ENCODE measurements at regions not wholly inside any gene's neighbourhood (a gene's known extent, or its start where the extent isn't known, plus 50 kb on each side); places are given as distances from the start of the nearest gene placed in this dataset.

DNA sequence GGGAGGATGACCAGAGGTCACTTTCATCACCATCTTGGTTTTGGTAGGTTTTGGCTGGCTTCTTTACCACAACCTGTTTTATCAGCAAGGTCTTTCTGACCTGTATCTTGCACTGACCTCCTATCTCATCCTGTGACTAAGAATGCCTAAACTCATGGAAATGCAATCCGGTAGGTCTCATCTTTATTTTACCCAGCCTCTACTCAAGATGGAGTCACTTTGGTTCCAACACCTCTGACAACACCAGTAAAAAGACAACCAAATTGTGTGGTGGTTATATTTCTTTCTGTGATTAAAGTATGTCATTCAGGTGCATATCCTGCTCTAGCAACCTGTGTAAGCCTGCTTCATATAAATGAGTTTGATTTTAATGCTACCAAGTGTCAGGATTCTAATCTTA, 636.7 kb downstream of the PCDH7 start:
- no peaks in the 10 kb centered on the region for H3K9me3 ChIP-seq (ENCODE audit: low read depth)
- H2AFZ ChIP-seq (replicated peaks), result no peak overlapping the region
- TF ChIP-seq, protein P1, sequence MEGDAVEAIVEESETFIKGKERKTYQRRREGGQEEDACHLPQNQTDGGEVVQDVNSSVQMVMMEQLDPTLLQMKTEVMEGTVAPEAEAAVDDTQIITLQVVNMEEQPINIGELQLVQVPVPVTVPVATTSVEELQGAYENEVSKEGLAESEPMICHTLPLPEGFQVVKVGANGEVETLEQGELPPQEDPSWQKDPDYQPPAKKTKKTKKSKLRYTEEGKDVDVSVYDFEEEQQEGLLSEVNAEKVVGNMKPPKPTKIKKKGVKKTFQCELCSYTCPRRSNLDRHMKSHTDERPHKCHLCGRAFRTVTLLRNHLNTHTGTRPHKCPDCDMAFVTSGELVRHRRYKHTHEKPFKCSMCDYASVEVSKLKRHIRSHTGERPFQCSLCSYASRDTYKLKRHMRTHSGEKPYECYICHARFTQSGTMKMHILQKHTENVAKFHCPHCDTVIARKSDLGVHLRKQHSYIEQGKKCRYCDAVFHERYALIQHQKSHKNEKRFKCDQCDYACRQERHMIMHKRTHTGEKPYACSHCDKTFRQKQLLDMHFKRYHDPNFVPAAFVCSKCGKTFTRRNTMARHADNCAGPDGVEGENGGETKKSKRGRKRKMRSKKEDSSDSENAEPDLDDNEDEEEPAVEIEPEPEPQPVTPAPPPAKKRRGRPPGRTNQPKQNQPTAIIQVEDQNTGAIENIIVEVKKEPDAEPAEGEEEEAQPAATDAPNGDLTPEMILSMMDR (IDR thresholded peaks at IDR 0.05), result no peak
- TF ChIP-seq EZH2phosphoT487 (IDR thresholded peaks at IDR 0.05), result no peak
- TF ChIP-seq EZH2 (IDR thresholded peaks at IDR 0.05), result no peak
- H3K9me3 Mint-ChIP-seq, result no peaks in the 10 kb centered on the region
- no peak overlapping the region for H3K27ac Mint-ChIP-seq
- H3K4me3 ChIP-seq, result no peak overlapping the region
- no peak overlapping the region for H3K9ac ChIP-seq
- no peak overlapping the region for H3K4me2 ChIP-seq
- H3K27ac ChIP-seq, result no peak overlapping the region
- no peaks in the 10 kb centered on the region for H3K79me2 ChIP-seq (ENCODE audit: low read depth)
- no peaks in the 10 kb centered on the region for H3K4me1 ChIP-seq
- H3F3A ChIP-seq (ENCODE audit: low read depth), result no peaks in the 10 kb centered on the region
- DNase-seq (ENCODE audit: low spot score), result no peak
- no peaks in the 10 kb centered on the region for H3K36me3 ChIP-seq
- H3K36me3 Mint-ChIP-seq, result no peaks in the 10 kb centered on the region
- H3K27me3 ChIP-seq, result no peaks in the 10 kb centered on the region
- no peaks in the 10 kb centered on the region for H3K27me3 Mint-ChIP-seq (ENCODE audit: insufficient read depth, low read depth)
- H4K20me1 ChIP-seq (ENCODE audit: low read depth), result no peaks in the 10 kb centered on the region
- H3K4me1 Mint-ChIP-seq, result no peaks in the 10 kb centered on the region
- no peak overlapping the region for H3K4me3 Mint-ChIP-seq

DNA sequence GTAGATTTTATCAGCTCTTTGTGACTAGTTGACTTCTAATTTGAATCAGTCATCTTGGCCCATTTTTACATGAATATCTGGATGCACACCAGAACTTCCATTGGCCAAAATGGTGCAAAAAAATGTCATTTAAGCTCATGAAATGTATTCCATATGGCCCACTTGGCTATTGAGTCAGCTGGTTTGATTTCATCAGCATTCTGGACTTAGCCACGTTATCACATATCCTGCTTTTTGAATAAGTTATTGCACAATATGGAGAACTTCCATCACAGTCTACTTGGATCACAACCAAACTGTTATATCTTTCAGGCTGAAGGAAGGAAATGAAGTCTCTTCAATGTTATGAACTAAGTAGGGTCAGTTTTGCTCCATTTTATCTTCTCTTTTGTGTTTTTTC, 640.6 kb downstream of the PCDH7 start:
- Mint-ChIP-seq H3K9me3 (no peaks in the 10 kb centered on the region), H3K27me3 (ENCODE audit: insufficient read depth, low read depth) (no peaks in the 10 kb centered on the region), H3K4me3 (no peak overlapping the region), H3K27ac (no peak overlapping the region), H3K36me3 (no peaks in the 10 kb centered on the region), H3K4me1 (no peaks in the 10 kb centered on the region)
- H2AFZ ChIP-seq (replicated peaks), result no peak overlapping the region
- H3K27ac ChIP-seq, result no peak overlapping the region
- H3K9me3 ChIP-seq (ENCODE audit: low read depth), result no peaks in the 10 kb centered on the region
- no peaks in the 10 kb centered on the region for H3K27me3 ChIP-seq
- H3K4me3 ChIP-seq, result no peak overlapping the region
- no peak for DNase-seq (ENCODE audit: low spot score)
- H3K9ac ChIP-seq, result no peak overlapping the region
- H3K4me1 ChIP-seq, result no peaks in the 10 kb centered on the region
- H3K36me3 ChIP-seq, result no peaks in the 10 kb centered on the region
- H4K20me1 ChIP-seq (ENCODE audit: low read depth), result no peaks in the 10 kb centered on the region
- no peaks in the 10 kb centered on the region for H3F3A ChIP-seq (ENCODE audit: low read depth)
- H3K4me2 ChIP-seq, result no peak overlapping the region
- TF ChIP-seq EZH2phosphoT487 (IDR thresholded peaks at IDR 0.05), result no peak
- TF ChIP-seq EZH2 (IDR thresholded peaks at IDR 0.05), result no peak
- TF ChIP-seq, protein P1 (IDR thresholded peaks at IDR 0.05), result no peak
- H3K79me2 ChIP-seq (ENCODE audit: low read depth), result no peaks in the 10 kb centered on the region

DNA sequence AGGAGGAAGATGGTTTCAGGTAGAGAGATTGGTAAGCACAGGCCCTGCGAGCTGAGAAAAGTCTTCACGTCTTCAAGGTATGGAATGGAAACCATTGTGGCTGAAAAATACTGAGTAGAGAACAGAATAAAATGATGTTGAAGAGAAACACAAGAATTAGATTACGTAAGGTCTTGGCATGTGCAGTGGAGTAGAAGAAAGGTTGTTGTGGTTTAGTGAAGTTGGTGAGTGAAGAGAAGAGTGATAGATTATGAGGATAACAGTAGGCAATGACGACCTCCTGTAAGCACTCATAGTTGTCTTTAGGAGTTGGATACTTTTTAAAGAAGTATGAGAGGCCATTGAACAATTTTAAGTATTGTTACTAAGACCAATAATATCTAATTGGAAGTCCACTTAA, 642.6 kb downstream of the PCDH7 start:
- Mint-ChIP-seq H3K9me3 (no peaks in the 10 kb centered on the region), H3K36me3 (no peaks in the 10 kb centered on the region), H3K4me1 (no peaks in the 10 kb centered on the region), H3K27me3 (ENCODE audit: insufficient read depth, low read depth) (no peaks in the 10 kb centered on the region), H3K4me3 (no peak overlapping the region), H3K27ac (no peak overlapping the region)
- Histone ChIP-seq H3K9ac (no peak overlapping the region), H2AFZ (replicated peaks) (no peak overlapping the region), H3K4me2 (no peak overlapping the region), H3K4me3 (no peak overlapping the region), H3K36me3 (no peaks in the 10 kb centered on the region), H3K79me2 (ENCODE audit: low read depth) (no peaks in the 10 kb centered on the region), H3K9me3 (ENCODE audit: low read depth) (no peaks in the 10 kb centered on the region), H4K20me1 (ENCODE audit: low read depth) (no peaks in the 10 kb centered on the region), H3K27ac (no peak overlapping the region), H3F3A (ENCODE audit: low read depth) (no peaks in the 10 kb centered on the region), H3K27me3 (no peaks in the 10 kb centered on the region), H3K4me1 (no peaks in the 10 kb centered on the region)
- no peak for DNase-seq (ENCODE audit: low spot score)
- no peak for TF ChIP-seq EZH2phosphoT487 (IDR thresholded peaks at IDR 0.05)
- no peak for TF ChIP-seq EZH2 (IDR thresholded peaks at IDR 0.05)
- TF ChIP-seq, protein P1 (IDR thresholded peaks at IDR 0.05), result no peak

All from neural progenitor cell (in vitro differentiated cells).